ENCODE measurements at regions not wholly inside any gene's neighbourhood (a gene's known extent, or its start where the extent isn't known, plus 50 kb on each side); places are given as distances from the start of the nearest gene placed in this dataset.
A peak's percentile ranks its signal among the peaks of the same experiment; 100 is the strongest.

DNA sequence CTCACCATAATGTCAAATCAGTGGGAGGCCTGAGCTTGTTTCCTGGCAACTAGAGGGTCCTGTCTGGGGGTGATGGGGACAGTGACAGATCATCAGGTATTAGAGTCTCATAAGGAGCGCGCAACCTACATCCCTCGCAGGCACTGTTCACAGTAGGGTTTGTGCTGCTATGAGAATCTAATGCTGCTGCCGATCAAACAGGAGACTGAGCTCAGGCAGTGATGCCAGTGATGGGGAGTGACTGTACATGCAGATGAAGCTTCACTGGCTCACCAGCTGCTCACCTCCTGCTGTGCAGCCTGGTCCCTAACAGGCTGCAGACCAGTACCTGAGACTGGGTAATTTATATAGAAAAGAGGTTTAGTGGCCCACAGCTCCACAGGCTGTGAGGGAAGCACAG is 147.3 kb downstream of the TTLL2 start:
- TF ChIP-seq, protein P1, sequence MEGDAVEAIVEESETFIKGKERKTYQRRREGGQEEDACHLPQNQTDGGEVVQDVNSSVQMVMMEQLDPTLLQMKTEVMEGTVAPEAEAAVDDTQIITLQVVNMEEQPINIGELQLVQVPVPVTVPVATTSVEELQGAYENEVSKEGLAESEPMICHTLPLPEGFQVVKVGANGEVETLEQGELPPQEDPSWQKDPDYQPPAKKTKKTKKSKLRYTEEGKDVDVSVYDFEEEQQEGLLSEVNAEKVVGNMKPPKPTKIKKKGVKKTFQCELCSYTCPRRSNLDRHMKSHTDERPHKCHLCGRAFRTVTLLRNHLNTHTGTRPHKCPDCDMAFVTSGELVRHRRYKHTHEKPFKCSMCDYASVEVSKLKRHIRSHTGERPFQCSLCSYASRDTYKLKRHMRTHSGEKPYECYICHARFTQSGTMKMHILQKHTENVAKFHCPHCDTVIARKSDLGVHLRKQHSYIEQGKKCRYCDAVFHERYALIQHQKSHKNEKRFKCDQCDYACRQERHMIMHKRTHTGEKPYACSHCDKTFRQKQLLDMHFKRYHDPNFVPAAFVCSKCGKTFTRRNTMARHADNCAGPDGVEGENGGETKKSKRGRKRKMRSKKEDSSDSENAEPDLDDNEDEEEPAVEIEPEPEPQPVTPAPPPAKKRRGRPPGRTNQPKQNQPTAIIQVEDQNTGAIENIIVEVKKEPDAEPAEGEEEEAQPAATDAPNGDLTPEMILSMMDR (conservative IDR thresholded peaks at IDR 0.05), result no peak
- no peaks in the 10 kb centered on the region for H3K9me3 Mint-ChIP-seq
- H3K4me3 Mint-ChIP-seq, result no peak overlapping the region
- H3K27ac Mint-ChIP-seq (ENCODE audit: unreplicated experiment), result no peak overlapping the region
- peaks cover 3% of the 10 kb centered on the region for H3K27me3 Mint-ChIP-seq (ENCODE audit: low read depth)
- no peaks in the 10 kb centered on the region for H3K36me3 Mint-ChIP-seq (ENCODE audit: low read depth)
- H3K4me1 Mint-ChIP-seq, result peaks cover 18% of the 10 kb centered on the region
- no peak for DNase-seq (ENCODE audit: low read depth, low spot score)

DNA sequence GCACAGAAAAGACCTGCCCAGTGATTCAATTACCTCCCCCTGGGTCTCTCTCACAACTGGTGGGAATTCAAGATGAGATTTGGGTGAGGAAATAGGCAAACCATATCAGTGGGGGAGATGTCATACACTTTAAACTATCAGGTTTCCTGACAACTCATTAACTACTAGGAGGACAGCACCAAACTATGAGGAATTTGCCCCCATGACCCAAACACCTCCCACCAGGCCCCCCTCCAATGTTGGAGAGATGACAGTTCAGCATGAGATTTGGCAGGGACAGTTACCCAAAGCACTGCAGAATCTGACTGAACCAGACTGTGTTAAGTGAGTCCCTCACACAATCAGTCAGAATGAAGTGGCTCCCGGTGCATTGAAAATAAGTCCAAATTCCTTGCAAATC is 148.0 kb downstream of the TTLL2 start:
- no peaks in the 10 kb centered on the region for H3K36me3 Mint-ChIP-seq (ENCODE audit: low read depth)
- H3K27me3 Mint-ChIP-seq (ENCODE audit: low read depth), result peaks cover 3% of the 10 kb centered on the region
- no peak overlapping the region for H3K27ac Mint-ChIP-seq (ENCODE audit: unreplicated experiment)
- DNase-seq (ENCODE audit: low read depth, low spot score), result no peak
- peaks cover 18% of the 10 kb centered on the region for H3K4me1 Mint-ChIP-seq
- no peak overlapping the region for H3K4me3 Mint-ChIP-seq
- TF ChIP-seq, protein P1 (conservative IDR thresholded peaks at IDR 0.05), result no peak
- peaks cover 3% of the 10 kb centered on the region for H3K9me3 Mint-ChIP-seq

DNA sequence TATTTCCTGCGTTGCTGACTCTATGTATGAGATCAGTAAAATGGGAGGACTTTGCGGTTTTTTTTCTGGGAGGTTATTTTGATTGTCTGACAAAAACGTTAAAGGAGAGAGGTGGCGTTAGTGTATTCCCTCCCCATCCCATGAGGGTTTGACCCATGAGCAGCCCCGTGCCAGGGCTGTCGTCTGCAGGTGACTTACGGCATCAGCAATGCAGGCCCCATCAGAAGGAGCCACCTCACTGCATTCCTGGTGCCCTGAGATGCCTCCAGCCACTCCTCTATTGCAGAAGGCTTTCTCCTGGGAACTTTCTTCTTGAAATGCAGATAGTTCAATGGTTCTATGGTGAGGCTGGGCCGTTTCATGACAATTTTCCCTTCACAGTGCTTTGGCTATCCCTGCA is 149.3 kb downstream of the TTLL2 start:
- no peak overlapping the region for H3K27ac Mint-ChIP-seq (ENCODE audit: unreplicated experiment)
- peaks cover 3% of the 10 kb centered on the region for H3K9me3 Mint-ChIP-seq
- H3K4me3 Mint-ChIP-seq, result no peak overlapping the region
- peaks cover 3% of the 10 kb centered on the region for H3K27me3 Mint-ChIP-seq (ENCODE audit: low read depth)
- no peaks in the 10 kb centered on the region for H3K36me3 Mint-ChIP-seq (ENCODE audit: low read depth)
- peaks cover 16% of the 10 kb centered on the region for H3K4me1 Mint-ChIP-seq
- TF ChIP-seq, protein P1 (conservative IDR thresholded peaks at IDR 0.05), result no peak
- DNase-seq (ENCODE audit: low read depth, low spot score), result no peak

DNA sequence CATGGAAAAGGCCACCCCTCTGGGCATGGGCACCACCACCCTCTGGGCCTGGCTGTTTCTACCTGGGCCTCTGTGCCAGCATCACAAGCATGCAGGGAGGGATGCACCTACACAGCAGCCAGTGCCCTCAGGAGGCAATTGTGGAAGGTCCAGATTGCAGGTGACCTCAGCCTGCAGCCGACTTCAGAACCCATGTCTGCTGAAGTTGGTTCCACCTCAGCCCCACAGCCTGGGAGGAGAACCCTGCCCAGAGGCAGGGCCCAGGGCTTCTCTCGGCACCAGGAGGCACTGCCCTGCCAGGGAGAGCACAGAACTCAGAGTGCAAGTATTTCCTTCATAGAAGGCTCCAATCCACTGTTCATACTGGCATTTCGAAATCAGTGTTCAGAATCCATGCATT is 149.8 kb downstream of the TTLL2 start:
- DNase-seq (ENCODE audit: low read depth, low spot score), result no peak
- H3K4me3 Mint-ChIP-seq, result no peak overlapping the region
- no peak overlapping the region for H3K27ac Mint-ChIP-seq (ENCODE audit: unreplicated experiment)
- no peaks in the 10 kb centered on the region for H3K36me3 Mint-ChIP-seq (ENCODE audit: low read depth)
- peaks cover 3% of the 10 kb centered on the region for H3K9me3 Mint-ChIP-seq
- H3K4me1 Mint-ChIP-seq, result peaks cover 18% of the 10 kb centered on the region
- TF ChIP-seq, protein P1 (conservative IDR thresholded peaks at IDR 0.05), result no peak
- H3K27me3 Mint-ChIP-seq (ENCODE audit: low read depth), result peaks cover 3% of the 10 kb centered on the region

DNA sequence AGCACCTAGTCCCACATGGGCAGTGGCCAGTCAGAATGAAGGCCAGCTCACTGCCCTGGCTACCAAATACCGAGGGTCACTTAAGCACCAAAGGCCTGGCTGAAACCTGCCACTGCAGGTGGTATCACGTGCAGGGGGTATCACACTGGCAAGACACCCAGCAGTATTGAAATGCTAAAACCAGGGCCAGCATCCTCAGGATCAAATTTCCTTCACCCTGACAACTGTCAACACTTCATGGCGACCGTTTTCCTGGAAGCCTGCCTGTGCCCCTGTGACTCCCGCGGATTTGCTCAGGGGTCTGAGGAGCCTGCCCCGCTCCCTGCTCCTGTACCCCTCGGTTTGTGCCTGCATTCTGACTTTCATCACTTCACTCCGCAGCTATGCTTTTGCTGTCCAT is 151.1 kb downstream of the TTLL2 start:
- peak overlapping the region; percentile 7 for H3K27ac Mint-ChIP-seq (ENCODE audit: unreplicated experiment)
- TF ChIP-seq, protein P1 (conservative IDR thresholded peaks at IDR 0.05), result no peak
- H3K4me1 Mint-ChIP-seq, result peaks cover 29% of the 10 kb centered on the region
- H3K4me3 Mint-ChIP-seq, result no peak overlapping the region
- no peak for DNase-seq (ENCODE audit: low read depth, low spot score)
- peaks cover 3% of the 10 kb centered on the region for H3K27me3 Mint-ChIP-seq (ENCODE audit: low read depth)
- no peaks in the 10 kb centered on the region for H3K36me3 Mint-ChIP-seq (ENCODE audit: low read depth)
- peaks cover 3% of the 10 kb centered on the region for H3K9me3 Mint-ChIP-seq

Data from neural crest cell (in vitro differentiated cells).